Smooth muscle cell of the brain vasculature (primary cell): ENCODE measurements at regions not wholly inside any gene's neighbourhood (a gene's known extent, or its start where the extent isn't known, plus 50 kb on each side); places are given as distances from the start of the nearest gene placed in this dataset.
"Not testable (repeated sequence)": the region's sequence is repeated elsewhere in the genome, so short reads cannot be mapped to it uniquely, and the experiment has no call there.

Experiments used
- DNase-seq: peaks from one replicate; pipeline ENCODE4 v3.0.0-alpha.2; 2012; ENCODE audit warnings: low read depth, low spot score

GRCh38 chr2:48043746-48044145 is 137.4 kb upstream of the FBXO11 start:
- no peak for DNase-seq

- no peak for DNase-seq
These were observed 139.3 kb upstream of the FBXO11 start for GRCh38 chr2:48045613-48046012.

- no peak for DNase-seq
These were observed 142.3 kb upstream of the FBXO11 start for GRCh38 chr2:48048476-48049171.

GRCh38 chr2:48049371-48049770 is 143.1 kb upstream of the FBXO11 start:
- DNase-seq = no peak

- DNase-seq = no peak
These were observed 144.4 kb upstream of the FBXO11 start for GRCh38 chr2:48050711-48051110.

GRCh38 chr2:48059975-48060374 is 153.7 kb upstream of the FBXO11 start:
- DNase-seq = no peak

GRCh38 chr2:48061656-48062055 is 155.4 kb upstream of the FBXO11 start:
- DNase-seq = not testable (repeated sequence)

GRCh38 chr2:48065096-48065495 is 158.8 kb upstream of the FBXO11 start:
- no peak for DNase-seq

- no peak for DNase-seq
These were observed 159.7 kb upstream of the FBXO11 start for GRCh38 chr2:48066000-48066399.

GRCh38 chr2:48069769-48070168 is 163.5 kb upstream of the FBXO11 start:
- DNase-seq = no peak

- no peak for DNase-seq
These were observed 164.1 kb upstream of the FBXO11 start for GRCh38 chr2:48070415-48070814.

- DNase-seq = no peak
These were observed 166.3 kb upstream of the FBXO11 start for GRCh38 chr2:48072583-48072982.

- DNase-seq = no peak
These were observed 169.3 kb upstream of the FBXO11 start for GRCh38 chr2:48075631-48076030.

GRCh38 chr2:48080534-48081316 is 174.4 kb upstream of the FBXO11 start:
- DNase-seq = no peak

GRCh38 chr2:48081317-48081628 is 175.0 kb upstream of the FBXO11 start:
- DNase-seq = no peak

GRCh38 chr2:48085888-48086287 is 179.6 kb upstream of the FBXO11 start:
- no peak for DNase-seq

- DNase-seq = no peak
These were observed 182.7 kb upstream of the FBXO11 start for GRCh38 chr2:48088994-48089393.

GRCh38 chr2:48089644-48090043 is 183.3 kb upstream of the FBXO11 start:
- no peak for DNase-seq

GRCh38 chr2:48092846-48093803 is 186.8 kb upstream of the FBXO11 start:
- no peak for DNase-seq

- DNase-seq = not testable (repeated sequence)
These were observed 190.5 kb upstream of the FBXO11 start for GRCh38 chr2:48096765-48097164.

- no peak for DNase-seq
These were observed 192.2 kb upstream of the FBXO11 start for GRCh38 chr2:48098539-48098938.

GRCh38 chr2:48104418-48104817 is 198.1 kb upstream of the FBXO11 start:
- no peak for DNase-seq
